Endothelial cell of umbilical vein (primary cell): ENCODE measurements at regions not wholly inside any gene's neighbourhood (a gene's known extent, or its start where the extent isn't known, plus 50 kb on each side); places are given as distances from the start of the nearest gene placed in this dataset.

Source experiments
- BruUV-seq: library from RNA; stranded (reverse); fragments of 400-500 nt; replicated peaks from 2 replicates; lab custom pipeline; 2021; lab: Mats Ljungman, UMichigan
- CTCF ChIA-PET: fragments of 300-600, 350-600 bp; sonication (Branson Sonifier 250); formaldehyde crosslinking; loops from one replicate; lab custom pipeline; 2021; ENCODE audit warnings: antibody characterized with exemption, inconsistent platforms; lab: Charles Lee
- POLR2A ChIA-PET: fragments of 300-600, 350-600 bp; sonication (Branson Sonifier 250); formaldehyde crosslinking; loops from one replicate; lab custom pipeline; 2021; ENCODE audit warnings: antibody characterized with exemption, inconsistent platforms; lab: Charles Lee
- DNase-seq: peaks from one replicate; pipeline ENCODE4 v3.0.0-alpha.2; 2011; ENCODE audit warnings: low read depth, low spot score
- FAIRE-seq: peaks from 2 replicates; lab custom pipeline; 2011; peaks lifted over from hg19 to GRCh38; lab: Jason Lieb, UNC
- H2AFZ ChIP-seq: 2 replicates; pipeline ENCODE4 v1.6.0; 2012; ENCODE audit warnings: low read depth, low read length, control low read depth, inconsistent platforms
- H3K27ac ChIP-seq: 2 replicates; pipeline ENCODE4 v1.5.1; 2011; ENCODE audit warnings: low read depth, mild to moderate bottlenecking, control low read depth, low read length, moderate library complexity; ENCODE audit not compliant: insufficient read depth
- H3K27me3 ChIP-seq, 2 experiments: 2 replicates each; pipeline versions ENCODE4 v1.6.0 to v1.6.1; 2011; ENCODE audit warnings: low read length in 2 of 2, mixed read lengths in 1 of 2; ENCODE audit not compliant: control insufficient read depth in 2 of 2, insufficient read depth in 2 of 2
- H3K36me3 ChIP-seq, 2 experiments: 2 replicates in 1 of 2; 3 replicates in 1 of 2; pipeline ENCODE4 v1.5.1; 2011; ENCODE audit warnings: low read length in 2 of 2, mild to moderate bottlenecking in 1 of 2, moderate library complexity in 1 of 2; ENCODE audit not compliant: control insufficient read depth in 2 of 2, insufficient read depth in 2 of 2; ENCODE audit errors: extremely low read depth in 1 of 2
- H3K4me1 ChIP-seq: 3 replicates; pipeline ENCODE4 v1.5.1; 2011; ENCODE audit warnings: mild to moderate bottlenecking, low read length; ENCODE audit not compliant: control insufficient read depth, insufficient read depth; ENCODE audit errors: extremely low read depth
- H3K4me2 ChIP-seq: 2 replicates; pipeline ENCODE4 v1.6.1; 2011; ENCODE audit warnings: low read length, control low read depth, mixed read lengths; ENCODE audit not compliant: insufficient read depth
- H3K4me3 ChIP-seq, 3 experiments: fragments of 200-600 bp in 1 of 3; sonication (generic), shearing (Covaris generic) in 1 of 3; replicated peaks in 1 of 3; 2 replicates each; pipeline ENCODE4 v1.5.1; 2011 to 2016; ENCODE audit warnings: control low read depth in 3 of 3, low read length in 3 of 3, mild to moderate bottlenecking in 2 of 3, inconsistent platforms in 1 of 3, low read depth in 1 of 3, moderate library complexity in 1 of 3; ENCODE audit not compliant: insufficient read depth in 1 of 3
- H3K79me2 ChIP-seq: 2 replicates; pipeline ENCODE4 v1.6.0; 2012; ENCODE audit warnings: low read length, inconsistent platforms; ENCODE audit not compliant: control insufficient read depth, insufficient read depth
- H3K9ac ChIP-seq: replicated peaks from 2 replicates; pipeline ENCODE3; 2011; ENCODE audit warnings: low read length, control low read depth; ENCODE audit not compliant: insufficient read depth; ENCODE audit errors: extremely low read depth
- H3K9me1 ChIP-seq: replicated peaks from 3 replicates; pipeline ENCODE4 v1.6.0; 2011; ENCODE audit warnings: mild to moderate bottlenecking, low read length; ENCODE audit not compliant: control insufficient read depth, insufficient read depth; ENCODE audit errors: extremely low read depth
- H3K9me3 ChIP-seq: replicated peaks from 2 replicates; pipeline ENCODE4 v1.5.1; 2012; ENCODE audit warnings: low read length, inconsistent platforms; ENCODE audit not compliant: control insufficient read depth, insufficient read depth
- H4K20me1 ChIP-seq: replicated peaks from 2 replicates; pipeline ENCODE3; 2011; ENCODE audit warnings: mild to moderate bottlenecking, low read length; ENCODE audit not compliant: control insufficient read depth, insufficient read depth; ENCODE audit errors: extremely low read depth
- CTCF ChIP-seq, 2 donors: IDR thresholded peaks; 1 replicate in 1 of 2; 2 replicates in 1 of 2; pipeline ENCODE4 v1.5.1; 2011; ENCODE audit warnings: low read length in 2 of 2, mild to moderate bottlenecking in 2 of 2, moderate library complexity in 2 of 2, control low read depth in 1 of 2, inconsistent platforms in 1 of 2, low read depth in 1 of 2; ENCODE audit not compliant: insufficient read depth in 1 of 2; ENCODE audit errors: extremely low read depth in 1 of 2
- EZH2 ChIP-seq: IDR thresholded peaks from 2 replicates; pipeline ENCODE4 v1.6.1; 2012; ENCODE audit warnings: borderline replicate concordance, low read depth, mild to moderate bottlenecking, moderate library complexity, low read length, inconsistent platforms; ENCODE audit not compliant: severe bottlenecking
- FOS ChIP-seq: IDR thresholded peaks from 2 replicates; pipeline ENCODE4 v1.6.1; 2011; ENCODE audit warnings: mild to moderate bottlenecking, low read length, moderate library complexity, borderline replicate concordance; ENCODE audit not compliant: insufficient read depth
- GATA2 ChIP-seq: IDR thresholded peaks from 2 replicates; pipeline ENCODE4 v1.7.0; 2011; ENCODE audit warnings: low read depth, mild to moderate bottlenecking, moderate library complexity, mixed read lengths, low read length; ENCODE audit not compliant: insufficient read length, insufficient read depth
- JUN ChIP-seq: IDR thresholded peaks from 2 replicates; pipeline ENCODE4 v1.6.1; 2011; ENCODE audit warnings: borderline replicate concordance, low read depth; ENCODE audit not compliant: insufficient read length, insufficient read depth
- MYC ChIP-seq: IDR thresholded peaks from one replicate; pipeline ENCODE4 v1.6.1; 2011; ENCODE audit warnings: mild to moderate bottlenecking, low read depth, low read length
- POLR2A ChIP-seq: IDR thresholded peaks from 2 replicates; pipeline ENCODE4 v1.6.1; 2012; ENCODE audit warnings: low read depth, mild to moderate bottlenecking, control low read depth, low read length
- POLR2AphosphoS5 ChIP-seq: IDR thresholded peaks from 2 replicates; pipeline ENCODE4 v1.6.1; 2012; ENCODE audit warnings: low read depth, mild to moderate bottlenecking, control low read depth, low read length, moderate library complexity; ENCODE audit not compliant: insufficient read depth
- dilution Hi-C: fragments of 300-500 bp; cut with MboI; formaldehyde crosslinking; loops from one replicate; pipeline ENCODE4 v1.15.0; 2019; ENCODE audit warnings: low sequenced_read_pairs; ENCODE audit not compliant: extremely low pct_ligation_motif_present
- intact Hi-C: fragments of 100-400 bp; cut with micrococcal nuclease; formaldehyde crosslinking; loops from one replicate; pipeline ENCODE4 v1.10.0; 2022
- TF ChIP-seq, protein P1 (sequence below): IDR thresholded peaks from 2 replicates; pipeline ENCODE4 v1.6.1; 2011; ENCODE audit not compliant: insufficient read depth, insufficient read length

- H3K27me3 ChIP-seq: no peaks in the 10 kb centered on the region
- peak overlapping the region; percentile 79 for H3K27ac ChIP-seq
- POLR2A ChIA-PET: no interaction called here
- no peak overlapping the region for H2AFZ ChIP-seq
- peaks cover 32% of the 10 kb centered on the region for H3K4me1 ChIP-seq
- H3K9me3 ChIP-seq: no peaks in the 10 kb centered on the region
- CTCF ChIA-PET: interaction anchor here (0.9 to 2.6 kb wide), 10 partner anchors 13 to 211 kb away, joined by 3 to 21 read pairs (median 4); no protein-coding TSS in a partner anchor
- FAIRE-seq: peak; percentile 73
- DNase-seq: peak; percentile 56
- H3K36me3 ChIP-seq: no peaks in the 10 kb centered on the region
- dilution Hi-C loops (no loop called here), intact Hi-C loops (loop anchor here (2.0 to 5.0 kb wide), 3 partner anchors 33 to 87 kb away; no protein-coding TSS in a partner anchor)
- TF ChIP-seq POLR2AphosphoS5 (no peak), GATA2 (no peak), EZH2 (no peak), POLR2A (no peak), MYC (no peak), JUN (no peak), FOS (no peak), CTCF (IDR thresholded peaks at IDR 0.05; ENCODE audit: extremely low read depth in 1 of 2, insufficient read depth in 1 of 2, low read depth in 1 of 2, low read length in 2 of 2) (no peak)
- TF ChIP-seq, protein P1, sequence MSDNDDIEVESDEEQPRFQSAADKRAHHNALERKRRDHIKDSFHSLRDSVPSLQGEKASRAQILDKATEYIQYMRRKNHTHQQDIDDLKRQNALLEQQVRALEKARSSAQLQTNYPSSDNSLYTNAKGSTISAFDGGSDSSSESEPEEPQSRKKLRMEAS: no peak
- H3K9me1 ChIP-seq: no peaks in the 10 kb centered on the region
- peak overlapping the region; percentile 10 for H3K9ac ChIP-seq
- no peaks in the 10 kb centered on the region for H4K20me1 ChIP-seq
- peaks cover 85% of the 10 kb centered on the region for H3K79me2 ChIP-seq
- no TSS peak for BruUV-seq
- H3K4me2 ChIP-seq: peak overlapping the region; percentile 37
- H3K4me3 ChIP-seq: no peak overlapping the region
Observed at GRCh38 chr3:159797771-159798170, 190.9 kb upstream of the IL12A start.
